ENCODE measurements at regions not wholly inside any gene's neighbourhood (a gene's known extent, or its start where the extent isn't known, plus 50 kb on each side); places are given as distances from the start of the nearest gene placed in this dataset.

GRCh38 chr5:90055831-90056328, 353.7 kb downstream of the CETN3 start:
- no peak for TF ChIP-seq CTCF (IDR thresholded peaks at IDR 0.05)
- TF ChIP-seq ZFX (IDR thresholded peaks at IDR 0.05; ENCODE audit: borderline replicate concordance): no peak
